ENCODE measurements at regions not wholly inside any gene's neighbourhood (a gene's known extent, or its start where the extent isn't known, plus 50 kb on each side); places are given as distances from the start of the nearest gene placed in this dataset.

DNA sequence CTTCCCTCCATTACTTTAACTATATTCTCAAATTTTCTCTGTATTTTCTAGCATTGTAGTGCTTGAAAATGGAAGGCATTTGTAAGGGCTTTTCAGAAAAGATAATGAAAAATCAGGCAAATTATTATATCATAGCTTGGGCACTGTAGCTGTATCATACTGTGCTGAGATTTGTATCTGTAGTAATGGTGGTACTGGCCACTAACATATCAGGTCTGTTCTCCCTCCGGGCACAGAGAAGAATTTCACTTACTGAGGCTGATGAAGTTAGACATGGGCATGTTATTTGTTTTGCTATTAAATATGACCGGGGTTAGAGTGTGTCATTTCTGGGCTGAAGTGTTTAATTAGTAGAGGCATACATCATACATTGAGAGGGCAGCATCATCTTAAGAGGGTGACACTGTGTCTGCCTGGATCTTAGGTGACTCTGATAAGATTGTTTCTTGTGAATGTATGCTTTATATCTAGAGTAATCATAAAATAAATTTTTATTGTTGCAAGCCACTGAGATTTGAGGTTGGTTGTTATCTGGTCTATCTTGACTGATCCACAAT lies 1395.9 kb downstream of the EPHA7 start:
- TF ChIP-seq, protein P1, sequence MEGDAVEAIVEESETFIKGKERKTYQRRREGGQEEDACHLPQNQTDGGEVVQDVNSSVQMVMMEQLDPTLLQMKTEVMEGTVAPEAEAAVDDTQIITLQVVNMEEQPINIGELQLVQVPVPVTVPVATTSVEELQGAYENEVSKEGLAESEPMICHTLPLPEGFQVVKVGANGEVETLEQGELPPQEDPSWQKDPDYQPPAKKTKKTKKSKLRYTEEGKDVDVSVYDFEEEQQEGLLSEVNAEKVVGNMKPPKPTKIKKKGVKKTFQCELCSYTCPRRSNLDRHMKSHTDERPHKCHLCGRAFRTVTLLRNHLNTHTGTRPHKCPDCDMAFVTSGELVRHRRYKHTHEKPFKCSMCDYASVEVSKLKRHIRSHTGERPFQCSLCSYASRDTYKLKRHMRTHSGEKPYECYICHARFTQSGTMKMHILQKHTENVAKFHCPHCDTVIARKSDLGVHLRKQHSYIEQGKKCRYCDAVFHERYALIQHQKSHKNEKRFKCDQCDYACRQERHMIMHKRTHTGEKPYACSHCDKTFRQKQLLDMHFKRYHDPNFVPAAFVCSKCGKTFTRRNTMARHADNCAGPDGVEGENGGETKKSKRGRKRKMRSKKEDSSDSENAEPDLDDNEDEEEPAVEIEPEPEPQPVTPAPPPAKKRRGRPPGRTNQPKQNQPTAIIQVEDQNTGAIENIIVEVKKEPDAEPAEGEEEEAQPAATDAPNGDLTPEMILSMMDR (conservative IDR thresholded peaks at IDR 0.05; ENCODE audit: low read depth, low read length): no peak
- no peak for TF ChIP-seq EZH2 (IDR thresholded peaks at IDR 0.05; ENCODE audit: borderline replicate concordance, low read depth, low read length, poor library complexity, severe bottlenecking)
- intact Hi-C loops (cut with micrococcal nuclease; ENCODE audit: unreplicated experiment): no loop called here
- H3K36me3 ChIP-seq (ENCODE audit: insufficient read depth, low read length, poor library complexity, severe bottlenecking): no peaks in the 10 kb centered on the region
- BruUV-seq (replicated peaks): no TSS peak
- H3K27me3 ChIP-seq (replicated peaks; ENCODE audit: insufficient read depth, low read depth, low read length, poor library complexity): no peaks in the 10 kb centered on the region
- no peaks in the 10 kb centered on the region for H3K4me1 ChIP-seq (ENCODE audit: insufficient read depth, low read length, poor library complexity, severe bottlenecking)
- no peak for DNase-seq (ENCODE audit: low spot score)
- H3K9me3 ChIP-seq (ENCODE audit: low read depth, low read length, poor library complexity, severe bottlenecking): no peaks in the 10 kb centered on the region
- H3K27ac ChIP-seq (ENCODE audit: low read depth, low read length, poor library complexity, severe bottlenecking): no peak overlapping the region
- ChIA-PET POLR2A (ENCODE audit: low non-redundant PET) (no interaction called here), CTCF (no interaction called here)
- no peak overlapping the region for H3K4me3 ChIP-seq (ENCODE audit: low read depth, low read length, poor library complexity, severe bottlenecking)

DNA sequence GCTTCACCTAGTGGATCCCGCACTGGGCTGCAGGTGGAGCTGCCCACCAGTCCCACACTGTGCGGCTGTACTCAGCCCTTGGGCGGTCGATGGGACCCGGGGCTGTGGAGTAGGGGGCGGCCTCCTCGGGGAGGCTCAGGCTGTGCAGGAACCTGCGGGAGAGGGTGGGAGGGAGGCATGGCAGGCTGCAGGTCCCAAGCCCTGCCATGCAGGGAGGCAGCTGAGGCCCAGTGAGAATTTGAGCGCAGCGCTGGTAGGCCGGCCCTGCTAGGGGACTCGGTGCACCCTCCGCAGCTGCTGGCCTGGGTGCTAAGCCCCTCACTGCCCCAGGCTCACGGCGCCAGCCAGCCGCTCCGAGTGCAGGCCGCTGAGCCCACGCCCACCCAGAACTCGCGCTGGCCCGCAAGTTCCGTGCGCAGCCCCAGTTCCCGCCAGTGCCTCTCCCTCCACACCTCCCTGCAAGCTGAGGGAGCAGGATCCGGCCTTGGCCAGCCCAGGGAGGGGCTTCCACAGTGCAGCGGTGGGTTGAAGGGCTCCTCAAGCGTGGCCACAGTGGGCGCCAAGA lies 1407.6 kb downstream of the EPHA7 start:
- intact Hi-C loops (cut with micrococcal nuclease; ENCODE audit: unreplicated experiment): no loop called here
- Histone ChIP-seq H3K27me3 (replicated peaks; ENCODE audit: insufficient read depth, low read depth, low read length, poor library complexity) (no peaks in the 10 kb centered on the region), H3K27ac (ENCODE audit: low read depth, low read length, poor library complexity, severe bottlenecking) (no peak overlapping the region), H3K9me3 (ENCODE audit: low read depth, low read length, poor library complexity, severe bottlenecking) (no peaks in the 10 kb centered on the region), H3K36me3 (ENCODE audit: insufficient read depth, low read length, poor library complexity, severe bottlenecking) (no peaks in the 10 kb centered on the region), H3K4me1 (ENCODE audit: insufficient read depth, low read length, poor library complexity, severe bottlenecking) (no peaks in the 10 kb centered on the region), H3K4me3 (ENCODE audit: low read depth, low read length, poor library complexity, severe bottlenecking) (no peak overlapping the region)
- POLR2A ChIA-PET (ENCODE audit: low non-redundant PET): no interaction called here
- BruUV-seq (replicated peaks): no TSS peak
- CTCF ChIA-PET: no interaction called here
- TF ChIP-seq, protein P1 (conservative IDR thresholded peaks at IDR 0.05; ENCODE audit: low read depth, low read length): no peak
- TF ChIP-seq EZH2 (IDR thresholded peaks at IDR 0.05; ENCODE audit: borderline replicate concordance, low read depth, low read length, poor library complexity, severe bottlenecking): no peak
- DNase-seq (ENCODE audit: low spot score): no peak

DNA sequence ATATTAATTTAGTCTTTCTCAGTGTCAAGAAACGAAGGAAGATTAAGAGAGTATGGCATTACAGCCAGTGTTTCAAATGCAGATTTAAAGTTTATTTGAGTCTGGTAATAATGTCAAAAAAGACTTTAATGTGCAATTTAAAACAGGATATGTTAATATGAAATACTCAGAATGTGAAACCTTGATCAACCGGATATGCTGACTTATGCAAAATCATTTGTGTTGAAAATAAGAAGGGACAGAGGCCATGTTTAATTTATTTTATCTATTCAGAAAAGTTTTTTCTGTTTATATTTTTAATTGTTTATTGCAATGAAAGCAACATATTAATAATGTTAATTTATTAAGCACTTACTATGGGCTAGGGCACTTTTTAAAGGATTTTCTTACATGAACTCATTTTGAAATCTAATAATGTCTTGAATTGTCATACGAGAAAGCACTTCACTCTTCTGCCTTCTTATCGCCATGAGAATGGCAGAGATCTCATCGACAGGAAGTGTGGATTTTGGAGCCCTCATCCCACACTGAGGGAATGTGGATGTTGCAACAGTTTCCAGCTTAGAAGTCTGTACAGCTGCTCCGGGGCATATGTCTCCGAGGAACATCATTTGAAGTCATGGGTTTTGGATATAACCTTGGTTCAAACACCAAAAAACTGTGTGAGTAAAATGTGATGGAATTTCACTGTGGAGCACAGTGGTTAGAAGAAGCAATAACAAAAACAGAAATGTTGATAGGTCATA lies 1410.4 kb downstream of the EPHA7 start:
- Histone ChIP-seq H3K9me3 (ENCODE audit: low read depth, low read length, poor library complexity, severe bottlenecking) (no peaks in the 10 kb centered on the region), H3K27ac (ENCODE audit: low read depth, low read length, poor library complexity, severe bottlenecking) (peak overlapping the region; percentile 53), H3K27me3 (replicated peaks; ENCODE audit: insufficient read depth, low read depth, low read length, poor library complexity) (no peaks in the 10 kb centered on the region), H3K4me3 (ENCODE audit: low read depth, low read length, poor library complexity, severe bottlenecking) (no peak overlapping the region), H3K4me1 (ENCODE audit: insufficient read depth, low read length, poor library complexity, severe bottlenecking) (no peaks in the 10 kb centered on the region), H3K36me3 (ENCODE audit: insufficient read depth, low read length, poor library complexity, severe bottlenecking) (no peaks in the 10 kb centered on the region)
- intact Hi-C loops (cut with micrococcal nuclease; ENCODE audit: unreplicated experiment): no loop called here
- no TSS peak for BruUV-seq (replicated peaks)
- peak; percentile 55 for DNase-seq (ENCODE audit: low spot score)
- POLR2A ChIA-PET (ENCODE audit: low non-redundant PET): no interaction called here
- CTCF ChIA-PET: no interaction called here
- TF ChIP-seq EZH2 (IDR thresholded peaks at IDR 0.05; ENCODE audit: borderline replicate concordance, low read depth, low read length, poor library complexity, severe bottlenecking): no peak
- TF ChIP-seq, protein P1 (conservative IDR thresholded peaks at IDR 0.05; ENCODE audit: low read depth, low read length): no peak

Data from A673 (cell line).